GM21529 (cell line): ENCODE measurements at regions not wholly inside any gene's neighbourhood (a gene's known extent, or its start where the extent isn't known, plus 50 kb on each side); places are given as distances from the start of the nearest gene placed in this dataset.

ENCODE experiments used
- ATAC-seq: cut with Tn5 transposase; IDR thresholded peaks from one replicate; pipeline ENCODE4 v1.9.1; 2021; ENCODE audit not compliant: unreplicated experiment

- no peak for ATAC-seq
These were observed 2003.0 kb upstream of the LRRTM1 start for GRCh38 chr2:82307511-82307910.

GRCh38 chr2:82301506-82301905, 1997.0 kb upstream of the LRRTM1 start:
- no peak for ATAC-seq

- ATAC-seq: no peak
These were observed 1984.9 kb upstream of the LRRTM1 start for GRCh38 chr2:82289446-82289845.

GRCh38 chr2:82283075-82283474, 1978.5 kb upstream of the LRRTM1 start:
- no peak for ATAC-seq

- ATAC-seq: no peak
These were observed 1977.7 kb upstream of the LRRTM1 start for GRCh38 chr2:82282111-82282882.

- ATAC-seq: no peak
These were observed 1974.8 kb upstream of the LRRTM1 start for GRCh38 chr2:82279367-82279766.

GRCh38 chr2:82278416-82278815, 1973.9 kb upstream of the LRRTM1 start:
- ATAC-seq: no peak

- ATAC-seq: no peak
These were observed 1971.0 kb upstream of the LRRTM1 start for GRCh38 chr2:82275599-82275998.

- ATAC-seq: no peak
These were observed 1963.9 kb upstream of the LRRTM1 start for GRCh38 chr2:82268446-82268845.

- ATAC-seq: no peak
These were observed 1956.0 kb upstream of the LRRTM1 start for GRCh38 chr2:82260521-82260920.

- ATAC-seq: no peak
These were observed 1955.0 kb upstream of the LRRTM1 start for GRCh38 chr2:82259551-82259950.

- ATAC-seq: no peak
These were observed 1953.4 kb upstream of the LRRTM1 start for GRCh38 chr2:82257796-82258555.

GRCh38 chr2:82256983-82257632, 1952.6 kb upstream of the LRRTM1 start:
- no peak for ATAC-seq

- no peak for ATAC-seq
These were observed 1951.7 kb upstream of the LRRTM1 start for GRCh38 chr2:82256288-82256687.

GRCh38 chr2:82254728-82255127, 1950.2 kb upstream of the LRRTM1 start:
- no peak for ATAC-seq

- no peak for ATAC-seq
These were observed 1941.7 kb upstream of the LRRTM1 start for GRCh38 chr2:82246220-82246775.

- ATAC-seq: no peak
These were observed 1934.6 kb upstream of the LRRTM1 start for GRCh38 chr2:82239176-82239575.

- ATAC-seq: no peak
These were observed 1933.6 kb upstream of the LRRTM1 start for GRCh38 chr2:82237994-82238662.

GRCh38 chr2:82234283-82234874, 1929.8 kb upstream of the LRRTM1 start:
- ATAC-seq: no peak

GRCh38 chr2:82233806-82234205, 1929.3 kb upstream of the LRRTM1 start:
- ATAC-seq: no peak

- ATAC-seq: no peak
These were observed 1925.9 kb upstream of the LRRTM1 start for GRCh38 chr2:82230406-82230805.
